Panc1 (cell line): ENCODE measurements at regions not wholly inside any gene's neighbourhood (a gene's known extent, or its start where the extent isn't known, plus 50 kb on each side); places are given as distances from the start of the nearest gene placed in this dataset.

ENCODE experiments used
- ATAC-seq: fragments of 200-7000 bp; cut with Tn5 transposase; 2 replicates; pipeline ENCODE4 v1.9.1; 2020; ENCODE audit warnings: mild to moderate bottlenecking, moderate library complexity
- BruUV-seq: library from RNA; stranded (reverse); fragments of 400-500 nt; replicated peaks from 2 replicates; lab custom pipeline; 2021; lab: Mats Ljungman, UMichigan
- CTCF ChIA-PET: fragments of 300-600 bp; sonication (Branson Sonifier 250); formaldehyde crosslinking; loops from one replicate; lab custom pipeline; 2022; ENCODE audit warnings: antibody characterized with exemption; lab: Charles Lee
- POLR2A ChIA-PET: fragments of 300-600 bp; sonication (Branson Sonifier 250); formaldehyde crosslinking; loops from one replicate; lab custom pipeline; 2022; ENCODE audit warnings: antibody characterized with exemption; lab: Charles Lee
- DNase-seq: peaks from one replicate; pipeline ENCODE4 v3.0.0-alpha.2; 2010; ENCODE audit warnings: low read depth, low spot score
- H3K27ac ChIP-seq: 2 replicates; pipeline ENCODE4 v1.5.1; 2011; ENCODE audit warnings: mild to moderate bottlenecking, low read length, inconsistent platforms
- H3K27me3 ChIP-seq: fragments of 200-500 bp; sonication (Bioruptor generic); 2 replicates; pipeline ENCODE4 v1.6.0; 2014; ENCODE audit warnings: low read length, inconsistent platforms; ENCODE audit not compliant: control insufficient read depth, insufficient read depth
- H3K36me3 ChIP-seq: fragments of 200-500 bp; sonication (Bioruptor generic); 2 replicates; pipeline ENCODE4 v1.5.1; 2014; ENCODE audit warnings: inconsistent platforms, mild to moderate bottlenecking, low read length, moderate library complexity; ENCODE audit not compliant: control insufficient read depth, insufficient read depth
- H3K4me1 ChIP-seq: 2 replicates; pipeline ENCODE4 v1.5.1; 2011; ENCODE audit warnings: inconsistent platforms, mild to moderate bottlenecking, low read length, moderate library complexity; ENCODE audit not compliant: control insufficient read depth, insufficient read depth
- H3K4me3 ChIP-seq, 2 experiments: 2 replicates each; pipeline ENCODE4 v1.5.1; 2011 to 2012; ENCODE audit warnings: low read depth in 2 of 2, low read length in 2 of 2, mild to moderate bottlenecking in 2 of 2, inconsistent platforms in 1 of 2, moderate library complexity in 1 of 2
- H3K9me3 ChIP-seq: fragments of 200-500 bp; sonication (Bioruptor generic); 2 replicates; pipeline ENCODE4 v1.5.1; 2014; ENCODE audit warnings: low read depth, mild to moderate bottlenecking, inconsistent platforms, low read length, moderate library complexity; ENCODE audit not compliant: control insufficient read depth, insufficient read depth
- POLR2AphosphoS5 ChIP-seq: IDR thresholded peaks from 2 replicates; pipeline ENCODE4 v1.6.1; 2012; ENCODE audit warnings: mild to moderate bottlenecking, low read depth, low read length, moderate library complexity
- SIN3A ChIP-seq: IDR thresholded peaks from 2 replicates; pipeline ENCODE4 v1.6.1; 2012; ENCODE audit warnings: low read depth, mild to moderate bottlenecking, low read length, moderate library complexity, borderline replicate concordance; ENCODE audit not compliant: insufficient read depth
- TCF7L2 ChIP-seq: IDR thresholded peaks from 2 replicates; pipeline ENCODE4 v1.6.1; 2011; ENCODE audit warnings: mild to moderate bottlenecking, low read depth, low read length, inconsistent platforms
- in situ Hi-C: cut with HindIII; loops from 2 replicates; pipeline ENCODE4 v1.10.0; 2016; ENCODE audit warnings: low sequenced_read_pairs, low pct_unique_long_range_greater_than_20kb
- intact Hi-C: fragments of 100-400 bp; cut with micrococcal nuclease; formaldehyde crosslinking; loops from one replicate; pipeline ENCODE4 v1.10.0; 2022; ENCODE audit not compliant: unreplicated experiment
- TF ChIP-seq, protein P1 (sequence below): fragments of 450-650 bp; IDR thresholded peaks from 2 replicates; pipeline ENCODE4 v1.5.1; 2017; ENCODE audit warnings: mild to moderate bottlenecking
- TF ChIP-seq, protein P2 (sequence below), 2 experiments: IDR thresholded peaks; 2 replicates each; pipeline ENCODE4 v1.6.1; 2011 to 2012; ENCODE audit warnings: low read depth in 2 of 2, control low read depth in 1 of 2, low read length in 1 of 2, mild to moderate bottlenecking in 1 of 2, moderate library complexity in 1 of 2; ENCODE audit not compliant: insufficient read depth in 1 of 2

DNA sequence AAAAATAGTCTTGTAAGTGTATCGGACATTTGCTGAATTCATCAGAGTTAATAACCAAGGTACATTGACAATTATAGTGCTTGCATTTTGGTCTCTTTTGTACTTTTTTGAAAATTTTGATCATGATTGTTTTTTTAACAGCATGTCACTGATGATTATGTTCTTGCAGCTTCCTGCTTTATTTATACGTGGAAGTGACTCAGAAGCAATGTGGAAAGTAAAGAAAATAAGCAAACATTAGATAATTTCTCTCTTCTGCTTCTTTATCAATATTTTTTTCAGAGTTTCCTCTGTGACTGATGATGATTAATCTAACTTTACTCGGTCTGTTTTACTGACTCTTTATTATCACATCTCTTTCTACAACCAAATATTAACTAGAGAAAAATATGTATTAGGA lies 1351.9 kb downstream of the REEP3 start:
- Histone ChIP-seq H3K27me3 (no peaks in the 10 kb centered on the region), H3K9me3 (no peaks in the 10 kb centered on the region), H3K27ac (no peak overlapping the region), H3K36me3 (no peaks in the 10 kb centered on the region), H3K4me3 (no peak overlapping the region), H3K4me1 (no peaks in the 10 kb centered on the region)
- POLR2A ChIA-PET = no interaction called here
- BruUV-seq = no TSS peak
- DNase-seq (no peak), ATAC-seq (no peak)
- intact Hi-C loops = no loop called here
- TF ChIP-seq SIN3A = no peak
- TF ChIP-seq POLR2AphosphoS5 = no peak
- TF ChIP-seq, protein P1, sequence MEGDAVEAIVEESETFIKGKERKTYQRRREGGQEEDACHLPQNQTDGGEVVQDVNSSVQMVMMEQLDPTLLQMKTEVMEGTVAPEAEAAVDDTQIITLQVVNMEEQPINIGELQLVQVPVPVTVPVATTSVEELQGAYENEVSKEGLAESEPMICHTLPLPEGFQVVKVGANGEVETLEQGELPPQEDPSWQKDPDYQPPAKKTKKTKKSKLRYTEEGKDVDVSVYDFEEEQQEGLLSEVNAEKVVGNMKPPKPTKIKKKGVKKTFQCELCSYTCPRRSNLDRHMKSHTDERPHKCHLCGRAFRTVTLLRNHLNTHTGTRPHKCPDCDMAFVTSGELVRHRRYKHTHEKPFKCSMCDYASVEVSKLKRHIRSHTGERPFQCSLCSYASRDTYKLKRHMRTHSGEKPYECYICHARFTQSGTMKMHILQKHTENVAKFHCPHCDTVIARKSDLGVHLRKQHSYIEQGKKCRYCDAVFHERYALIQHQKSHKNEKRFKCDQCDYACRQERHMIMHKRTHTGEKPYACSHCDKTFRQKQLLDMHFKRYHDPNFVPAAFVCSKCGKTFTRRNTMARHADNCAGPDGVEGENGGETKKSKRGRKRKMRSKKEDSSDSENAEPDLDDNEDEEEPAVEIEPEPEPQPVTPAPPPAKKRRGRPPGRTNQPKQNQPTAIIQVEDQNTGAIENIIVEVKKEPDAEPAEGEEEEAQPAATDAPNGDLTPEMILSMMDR = no peak
- no peak for TF ChIP-seq TCF7L2
- TF ChIP-seq, protein P2, sequence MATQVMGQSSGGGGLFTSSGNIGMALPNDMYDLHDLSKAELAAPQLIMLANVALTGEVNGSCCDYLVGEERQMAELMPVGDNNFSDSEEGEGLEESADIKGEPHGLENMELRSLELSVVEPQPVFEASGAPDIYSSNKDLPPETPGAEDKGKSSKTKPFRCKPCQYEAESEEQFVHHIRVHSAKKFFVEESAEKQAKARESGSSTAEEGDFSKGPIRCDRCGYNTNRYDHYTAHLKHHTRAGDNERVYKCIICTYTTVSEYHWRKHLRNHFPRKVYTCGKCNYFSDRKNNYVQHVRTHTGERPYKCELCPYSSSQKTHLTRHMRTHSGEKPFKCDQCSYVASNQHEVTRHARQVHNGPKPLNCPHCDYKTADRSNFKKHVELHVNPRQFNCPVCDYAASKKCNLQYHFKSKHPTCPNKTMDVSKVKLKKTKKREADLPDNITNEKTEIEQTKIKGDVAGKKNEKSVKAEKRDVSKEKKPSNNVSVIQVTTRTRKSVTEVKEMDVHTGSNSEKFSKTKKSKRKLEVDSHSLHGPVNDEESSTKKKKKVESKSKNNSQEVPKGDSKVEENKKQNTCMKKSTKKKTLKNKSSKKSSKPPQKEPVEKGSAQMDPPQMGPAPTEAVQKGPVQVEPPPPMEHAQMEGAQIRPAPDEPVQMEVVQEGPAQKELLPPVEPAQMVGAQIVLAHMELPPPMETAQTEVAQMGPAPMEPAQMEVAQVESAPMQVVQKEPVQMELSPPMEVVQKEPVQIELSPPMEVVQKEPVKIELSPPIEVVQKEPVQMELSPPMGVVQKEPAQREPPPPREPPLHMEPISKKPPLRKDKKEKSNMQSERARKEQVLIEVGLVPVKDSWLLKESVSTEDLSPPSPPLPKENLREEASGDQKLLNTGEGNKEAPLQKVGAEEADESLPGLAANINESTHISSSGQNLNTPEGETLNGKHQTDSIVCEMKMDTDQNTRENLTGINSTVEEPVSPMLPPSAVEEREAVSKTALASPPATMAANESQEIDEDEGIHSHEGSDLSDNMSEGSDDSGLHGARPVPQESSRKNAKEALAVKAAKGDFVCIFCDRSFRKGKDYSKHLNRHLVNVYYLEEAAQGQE (IDR thresholded peaks at IDR 0.05; ENCODE audit: insufficient read depth in 1 of 2, low read depth in 2 of 2, low read length in 1 of 2) = no peak
- CTCF ChIA-PET = no interaction called here
- in situ Hi-C loops = no loop called here

DNA sequence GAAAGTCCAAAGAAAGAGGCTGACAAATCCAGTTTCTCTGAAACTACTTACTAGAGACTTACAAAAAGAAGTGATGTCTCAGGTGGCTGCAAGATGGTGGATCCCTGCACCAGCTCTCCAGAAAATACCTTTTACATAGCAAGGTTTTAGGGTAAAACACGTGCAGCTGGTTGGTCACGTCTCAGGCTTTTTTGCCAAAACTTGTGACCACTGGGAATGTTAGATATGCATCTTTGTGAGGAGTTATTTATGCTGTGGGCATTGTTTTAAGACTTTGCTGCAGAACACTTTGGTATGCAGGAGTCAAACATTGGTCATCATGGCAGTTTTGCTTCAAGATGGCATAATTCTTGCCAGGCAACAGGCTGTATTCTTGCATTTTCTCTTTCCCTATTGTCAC lies 1352.8 kb downstream of the REEP3 start:
- 0 out of 2 replicates have a peak, but pooled peaks cover 3% of the 10 kb centered on the region for H3K9me3 ChIP-seq
- H3K27me3 ChIP-seq = no peaks in the 10 kb centered on the region
- intact Hi-C loops = no loop called here
- in situ Hi-C loops = no loop called here
- no peak for ATAC-seq
- POLR2A ChIA-PET = no interaction called here
- no peaks in the 10 kb centered on the region for H3K36me3 ChIP-seq
- no TSS peak for BruUV-seq
- no peak overlapping the region for H3K27ac ChIP-seq
- no peak overlapping the region for H3K4me3 ChIP-seq
- H3K4me1 ChIP-seq = no peaks in the 10 kb centered on the region
- no peak for TF ChIP-seq POLR2AphosphoS5
- TF ChIP-seq, protein P1 = no peak
- CTCF ChIA-PET = no interaction called here
- DNase-seq = no peak
